Stimulated activated naive CD8-positive, alpha-beta T cell treated with anti-CD3 and anti-CD28 coated beads, Interleukin-15, Interleukin-2, amounts not matched to agents 100 U/mL and 50 U/mL, for 24 hours (primary cell): ENCODE measurements at regions not wholly inside any gene's neighbourhood (a gene's known extent, or its start where the extent isn't known, plus 50 kb on each side); places are given as distances from the start of the nearest gene placed in this dataset.

Experiments
- ATAC-seq: fragments of 150-1000 bp; cut with Tn5 transposase; one replicate; pipeline ENCODE4 v1.10.0; 2021
- DNase-seq: peaks from one replicate; pipeline ENCODE4 v3.0.0; 2021

- no peak for DNase-seq
- ATAC-seq: peak; percentile 50
These were observed 376.9 kb downstream of the HHIPL2 start for GRCh38 chr1:222171005-222171404.

- ATAC-seq (no peak), DNase-seq (no peak)
These were observed 379.3 kb downstream of the HHIPL2 start for GRCh38 chr1:222168621-222169020.

GRCh38 chr1:222167896-222168295 is 380.0 kb downstream of the HHIPL2 start:
- no peak for DNase-seq
- ATAC-seq: no peak

GRCh38 chr1:222167111-222167510 is 380.8 kb downstream of the HHIPL2 start:
- DNase-seq: peak; percentile 18
- ATAC-seq: peak; percentile 86

- ATAC-seq (no peak), DNase-seq (no peak)
These were observed 382.3 kb downstream of the HHIPL2 start for GRCh38 chr1:222165629-222166028.

- no peak for ATAC-seq
These were observed 384.0 kb downstream of the HHIPL2 start for GRCh38 chr1:222163895-222164294.

GRCh38 chr1:222161676-222162075 is 386.2 kb downstream of the HHIPL2 start:
- ATAC-seq (no peak), DNase-seq (no peak)

More at GRCh38 chr1:222163895-222164294, 384.0 kb downstream of the HHIPL2 start:
- no peak for DNase-seq

GRCh38 chr1:222157612-222158011 is 390.3 kb downstream of the HHIPL2 start:
- DNase-seq: no peak
- ATAC-seq: no peak

- DNase-seq (no peak), ATAC-seq (no peak)
These were observed 398.3 kb upstream of the DUSP10 start for GRCh38 chr1:222140206-222140605.

GRCh38 chr1:222138095-222138494 is 396.2 kb upstream of the DUSP10 start:
- DNase-seq (no peak), ATAC-seq (no peak)

GRCh38 chr1:222136869-222137268 is 395.0 kb upstream of the DUSP10 start:
- no peak for ATAC-seq
- no peak for DNase-seq

GRCh38 chr1:222129041-222129440 is 387.2 kb upstream of the DUSP10 start:
- DNase-seq (no peak), ATAC-seq (no peak)

- ATAC-seq: no peak
- DNase-seq: no peak
These were observed 385.8 kb upstream of the DUSP10 start for GRCh38 chr1:222127526-222128152.

GRCh38 chr1:222127096-222127495 is 385.2 kb upstream of the DUSP10 start:
- ATAC-seq (no peak), DNase-seq (no peak)

GRCh38 chr1:222126052-222126451 is 384.2 kb upstream of the DUSP10 start:
- DNase-seq (no peak), ATAC-seq (no peak)

- DNase-seq (no peak), ATAC-seq (no peak)
These were observed 382.7 kb upstream of the DUSP10 start for GRCh38 chr1:222124602-222125001.

- ATAC-seq: no peak
- no peak for DNase-seq
These were observed 381.2 kb upstream of the DUSP10 start for GRCh38 chr1:222123111-222123510.

- no peak for DNase-seq
- no peak for ATAC-seq
These were observed 375.9 kb upstream of the DUSP10 start for GRCh38 chr1:222117809-222118208.

GRCh38 chr1:222114536-222115156 is 372.8 kb upstream of the DUSP10 start:
- ATAC-seq: no peak

GRCh38 chr1:222109836-222110235 is 367.9 kb upstream of the DUSP10 start:
- no peak for DNase-seq
- ATAC-seq: no peak

More at GRCh38 chr1:222114536-222115156, 372.8 kb upstream of the DUSP10 start:
- no peak for DNase-seq

- ATAC-seq (no peak), DNase-seq (no peak)
These were observed 366.1 kb upstream of the DUSP10 start for GRCh38 chr1:222107975-222108374.

GRCh38 chr1:222107267-222107666 is 365.4 kb upstream of the DUSP10 start:
- ATAC-seq (no peak), DNase-seq (no peak)

GRCh38 chr1:222106377-222106776 is 364.5 kb upstream of the DUSP10 start:
- ATAC-seq (no peak), DNase-seq (no peak)

- ATAC-seq: no peak
- no peak for DNase-seq
These were observed 364.0 kb upstream of the DUSP10 start for GRCh38 chr1:222105861-222106260.
